ENCODE measurements at regions not wholly inside any gene's neighbourhood (a gene's known extent, or its start where the extent isn't known, plus 50 kb on each side); places are given as distances from the start of the nearest gene placed in this dataset.

- TF ChIP-seq TAF1 (IDR thresholded peaks at IDR 0.05; ENCODE audit: borderline replicate concordance, insufficient read depth, low read length), result no peak
- TF ChIP-seq POLR2AphosphoS5 (IDR thresholded peaks at IDR 0.05; ENCODE audit: low read depth, low read length), result no peak
- TF ChIP-seq SIN3A (IDR thresholded peaks at IDR 0.05; ENCODE audit: borderline replicate concordance, insufficient read depth, low read length), result no peak
- TF ChIP-seq REST (IDR thresholded peaks at IDR 0.05; ENCODE audit: insufficient read depth in 1 of 2, low read depth in 2 of 2, low read length in 2 of 2), result no peak
- TF ChIP-seq FOXP2 (optimal IDR thresholded peaks at IDR 0.05; ENCODE audit: borderline replicate concordance, extremely low read depth, extremely low read length, insufficient read depth), result no peak
These were observed 301.0 kb downstream of the PTEN start for GRCh38 chr10:88164471-88164870.

Data from PFSK-1 (cell line).